Endothelial cell of umbilical vein (primary cell): ENCODE measurements at regions not wholly inside any gene's neighbourhood (a gene's known extent, or its start where the extent isn't known, plus 50 kb on each side); places are given as distances from the start of the nearest gene placed in this dataset.

ENCODE experiments used
- CTCF ChIP-seq, 2 donors: IDR thresholded peaks; 1 replicate in 1 of 2; 2 replicates in 1 of 2; pipeline ENCODE4 v1.5.1; 2011; ENCODE audit warnings: low read length in 2 of 2, mild to moderate bottlenecking in 2 of 2, moderate library complexity in 2 of 2, control low read depth in 1 of 2, inconsistent platforms in 1 of 2, low read depth in 1 of 2; ENCODE audit not compliant: insufficient read depth in 1 of 2; ENCODE audit errors: extremely low read depth in 1 of 2
- EZH2 ChIP-seq: IDR thresholded peaks from 2 replicates; pipeline ENCODE4 v1.6.1; 2012; ENCODE audit warnings: borderline replicate concordance, low read depth, mild to moderate bottlenecking, moderate library complexity, low read length, inconsistent platforms; ENCODE audit not compliant: severe bottlenecking
- FOS ChIP-seq: IDR thresholded peaks from 2 replicates; pipeline ENCODE4 v1.6.1; 2011; ENCODE audit warnings: mild to moderate bottlenecking, low read length, moderate library complexity, borderline replicate concordance; ENCODE audit not compliant: insufficient read depth
- GATA2 ChIP-seq: IDR thresholded peaks from 2 replicates; pipeline ENCODE4 v1.7.0; 2011; ENCODE audit warnings: low read depth, mild to moderate bottlenecking, moderate library complexity, mixed read lengths, low read length; ENCODE audit not compliant: insufficient read length, insufficient read depth
- JUN ChIP-seq: IDR thresholded peaks from 2 replicates; pipeline ENCODE4 v1.6.1; 2011; ENCODE audit warnings: borderline replicate concordance, low read depth; ENCODE audit not compliant: insufficient read length, insufficient read depth
- MAX ChIP-seq: IDR thresholded peaks from 2 replicates; pipeline ENCODE4 v1.6.1; 2011; ENCODE audit not compliant: insufficient read depth, insufficient read length
- MYC ChIP-seq: IDR thresholded peaks from one replicate; pipeline ENCODE4 v1.6.1; 2011; ENCODE audit warnings: mild to moderate bottlenecking, low read depth, low read length
- POLR2A ChIP-seq: IDR thresholded peaks from 2 replicates; pipeline ENCODE4 v1.6.1; 2012; ENCODE audit warnings: low read depth, mild to moderate bottlenecking, control low read depth, low read length
- POLR2AphosphoS5 ChIP-seq: IDR thresholded peaks from 2 replicates; pipeline ENCODE4 v1.6.1; 2012; ENCODE audit warnings: low read depth, mild to moderate bottlenecking, control low read depth, low read length, moderate library complexity; ENCODE audit not compliant: insufficient read depth

- TF ChIP-seq POLR2AphosphoS5 = no peak
- no peak for TF ChIP-seq CTCF (IDR thresholded peaks at IDR 0.05; ENCODE audit: extremely low read depth in 1 of 2, insufficient read depth in 1 of 2, low read depth in 1 of 2, low read length in 2 of 2)
- TF ChIP-seq POLR2A = no peak
- TF ChIP-seq EZH2 = no peak
- TF ChIP-seq JUN = no peak
- TF ChIP-seq MAX = no peak
- TF ChIP-seq MYC = no peak
- no peak for TF ChIP-seq GATA2
- TF ChIP-seq FOS = no peak
These were observed 279.8 kb downstream of the EPHA7 start for GRCh38 chr6:93139408-93140081.
